Stimulated activated CD8-positive, alpha-beta memory T cell treated with anti-CD3 and anti-CD28 coated beads, Interleukin-7, amount 100 ng/mL, for 4 hours (primary cell): ENCODE measurements at regions not wholly inside any gene's neighbourhood (a gene's known extent, or its start where the extent isn't known, plus 50 kb on each side); places are given as distances from the start of the nearest gene placed in this dataset.
"Not testable (repeated sequence)": the region's sequence is repeated elsewhere in the genome, so short reads cannot be mapped to it uniquely, and the experiment has no call there.

Source experiments
- DNase-seq, 2 donors: peaks; one replicate each; pipeline ENCODE4 v3.0.0-alpha.2; 2020; ENCODE audit warnings: low read depth in 2 of 2

- no peak for DNase-seq
Measured at GRCh38 chr5:110242950-110243349, 483.5 kb downstream of the TMEM232 start.

DNA sequence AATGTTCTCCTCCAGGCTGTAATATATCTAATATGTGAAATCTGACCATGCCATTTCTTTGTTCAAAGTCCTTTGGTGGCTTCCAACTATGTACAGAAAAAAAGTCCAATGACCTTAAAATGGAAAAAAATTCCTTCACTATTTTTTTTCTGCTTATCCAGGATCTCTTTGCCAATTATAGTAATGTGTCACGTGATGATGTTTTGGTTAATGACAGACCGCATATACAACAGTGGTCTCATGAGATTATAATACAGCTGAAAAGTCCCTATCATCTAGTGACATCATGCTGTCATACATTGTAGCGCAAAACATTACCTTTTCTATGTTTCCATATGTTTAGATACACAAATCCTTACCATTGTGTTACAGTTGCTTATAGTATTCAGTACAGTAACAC lies 477.6 kb downstream of the TMEM232 start:
- no peak for DNase-seq

GRCh38 chr5:110250355-110250754 lies 476.1 kb downstream of the TMEM232 start:
- no peak for DNase-seq

GRCh38 chr5:110250755-110251154 lies 475.7 kb downstream of the TMEM232 start:
- DNase-seq = no peak

- DNase-seq = no peak
Measured at GRCh38 chr5:110251366-110251765, 475.1 kb downstream of the TMEM232 start.

DNA sequence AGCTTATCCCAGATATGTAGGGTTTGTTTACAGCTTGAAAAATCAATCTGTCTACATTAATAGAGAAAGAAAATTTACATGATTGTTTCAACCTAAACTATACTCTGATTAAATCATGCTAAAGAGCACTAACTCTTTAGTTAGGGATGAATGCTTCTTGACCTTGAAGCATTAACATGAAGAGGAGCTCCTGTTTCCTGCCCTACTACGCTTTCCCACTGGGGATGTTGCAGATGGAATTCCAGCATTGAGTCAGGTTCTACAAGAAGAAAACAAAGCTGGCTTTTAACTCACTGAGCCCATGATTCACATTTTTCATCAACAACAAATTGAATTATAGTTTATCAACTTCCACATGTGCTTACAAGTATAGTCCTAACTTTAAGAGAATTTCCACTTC lies 471.3 kb downstream of the TMEM232 start:
- DNase-seq = no peak

DNA sequence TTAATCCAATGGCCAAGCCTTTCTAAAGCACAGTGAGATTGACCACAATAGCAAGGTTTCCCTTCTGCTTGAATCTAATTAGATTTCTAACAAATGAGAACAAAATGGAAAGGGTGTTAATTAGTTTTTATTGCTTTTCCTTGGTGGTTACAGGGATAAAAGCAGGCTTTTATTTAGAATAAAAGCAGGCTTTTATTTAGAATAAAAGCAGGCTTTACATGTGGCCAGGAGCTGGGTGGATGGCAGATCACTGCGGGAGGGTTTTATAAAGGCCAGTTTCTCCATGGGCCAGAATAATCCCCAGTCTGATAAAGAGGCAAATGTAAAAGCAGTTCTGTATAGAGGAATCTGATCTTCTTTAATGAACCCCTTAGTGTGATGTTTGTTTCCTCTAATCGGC lies 470.2 kb downstream of the TMEM232 start:
- DNase-seq = no peak

- DNase-seq = no peak
Measured at GRCh38 chr5:110257971-110258370, 468.5 kb downstream of the TMEM232 start.

- DNase-seq = no peak
Measured at GRCh38 chr5:110258460-110259216, 467.8 kb downstream of the TMEM232 start.

- no peak for DNase-seq
Measured at GRCh38 chr5:110262749-110263148, 463.7 kb downstream of the TMEM232 start.

DNA sequence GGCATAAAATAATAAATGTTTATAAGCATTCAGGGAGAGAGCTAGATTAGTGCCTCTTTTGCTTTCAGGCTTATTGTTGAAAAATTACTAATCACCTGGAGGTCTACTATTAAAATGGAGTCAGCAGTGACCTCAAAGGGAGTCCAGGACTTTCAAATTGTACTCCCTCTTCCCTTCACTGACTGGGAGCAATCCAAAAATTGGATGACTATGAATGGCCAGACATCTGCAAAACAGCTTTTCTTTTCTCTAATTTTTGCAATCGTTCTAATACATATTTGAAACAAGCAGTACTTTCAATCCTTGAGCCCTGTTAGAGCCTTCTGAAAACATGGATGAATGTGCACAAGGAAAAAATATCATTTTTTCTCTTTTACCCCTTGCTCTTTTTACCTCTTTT lies 461.8 kb downstream of the TMEM232 start:
- no peak for DNase-seq

DNA sequence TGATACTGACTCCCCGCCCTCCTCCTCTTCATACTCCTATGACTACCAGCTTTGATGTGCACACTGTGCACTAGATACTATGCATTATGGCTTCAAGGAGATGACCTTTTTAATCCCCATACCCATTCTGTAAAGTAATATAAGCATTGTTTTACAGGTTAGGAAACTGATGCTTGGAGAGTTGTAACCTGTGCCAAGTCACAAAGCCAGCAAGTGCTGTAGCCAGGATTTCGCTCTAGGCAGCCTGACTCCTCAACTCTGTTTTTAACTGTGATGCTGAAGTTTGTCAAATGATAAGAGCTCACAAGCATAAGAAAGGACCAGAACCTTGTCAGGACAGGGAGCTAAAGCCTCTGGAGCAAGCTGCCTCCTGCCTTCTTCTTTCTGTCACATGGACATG lies 461.3 kb downstream of the TMEM232 start:
- DNase-seq = no peak

DNA sequence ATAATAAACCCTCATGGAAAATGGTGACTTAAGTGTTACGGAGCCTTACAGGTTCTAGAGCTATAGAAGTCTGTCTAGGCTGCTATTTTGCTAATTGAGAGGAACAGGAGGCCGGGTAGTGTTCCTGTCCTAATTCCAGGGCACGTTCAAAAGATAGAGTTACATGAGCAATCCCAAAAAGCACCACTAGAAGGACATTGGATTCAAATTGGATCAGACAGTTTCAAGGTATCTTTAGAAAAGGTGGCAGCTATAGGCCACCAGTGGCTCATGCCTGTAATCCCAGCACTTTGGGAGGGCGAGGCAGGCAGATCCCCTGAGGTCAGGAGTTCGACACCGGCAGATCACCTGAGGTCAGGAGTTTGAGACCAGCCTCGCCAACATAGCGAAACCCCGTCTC lies 458.8 kb downstream of the TMEM232 start:
- no peak for DNase-seq

DNA sequence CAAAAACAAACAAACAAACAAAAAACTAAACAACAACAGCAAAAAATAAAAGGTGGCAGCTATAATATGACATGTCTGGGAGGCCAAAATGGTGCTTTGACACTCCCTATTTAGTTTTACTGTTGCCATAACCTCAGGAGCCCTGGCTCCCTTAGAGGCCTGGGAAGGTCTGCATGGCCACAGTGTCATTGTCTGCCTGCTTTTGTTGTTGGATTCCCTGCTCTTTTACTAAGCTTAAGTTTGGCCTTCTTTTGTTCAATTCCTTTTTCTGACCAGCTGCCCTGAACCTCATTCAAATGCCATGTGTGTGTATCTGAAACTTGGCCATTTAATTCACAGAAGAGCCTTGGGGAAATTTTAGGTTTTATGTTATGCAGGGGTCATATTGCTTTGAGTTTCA lies 458.2 kb downstream of the TMEM232 start:
- DNase-seq = no peak

- no peak for DNase-seq
Measured at GRCh38 chr5:110268985-110269384, 457.5 kb downstream of the TMEM232 start.

DNA sequence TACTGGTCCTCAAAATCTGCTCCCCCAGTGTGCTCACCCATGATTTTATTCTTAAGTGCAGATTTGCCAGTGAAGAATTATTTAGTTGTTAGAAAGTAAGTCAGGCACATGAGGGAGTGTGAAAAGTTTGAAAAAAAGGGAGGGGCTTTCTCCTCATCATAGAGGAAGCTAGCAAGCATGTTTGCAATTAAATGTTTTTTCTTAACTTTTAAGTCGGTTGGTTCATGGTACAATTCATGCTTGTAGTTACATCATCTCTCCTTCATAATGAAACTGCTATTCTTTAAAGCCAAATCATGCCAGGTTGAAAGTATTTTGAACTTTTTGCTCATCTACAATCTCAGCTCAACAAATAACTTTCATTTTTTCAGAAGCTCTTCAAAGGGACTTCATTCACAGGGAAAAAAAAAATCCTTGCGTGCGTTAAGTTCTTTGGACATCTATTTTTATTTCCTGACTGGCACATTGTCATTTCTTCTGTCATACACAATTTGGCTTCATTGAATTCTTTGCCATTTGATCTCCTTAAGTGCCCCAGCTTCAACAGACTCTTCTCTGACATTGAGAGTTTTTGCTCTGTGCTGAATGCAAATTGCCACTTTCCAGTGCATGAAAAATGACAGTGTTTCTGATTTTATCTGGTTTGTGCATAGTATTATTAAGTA lies 456.9 kb downstream of the TMEM232 start:
- no peak for DNase-seq

DNA sequence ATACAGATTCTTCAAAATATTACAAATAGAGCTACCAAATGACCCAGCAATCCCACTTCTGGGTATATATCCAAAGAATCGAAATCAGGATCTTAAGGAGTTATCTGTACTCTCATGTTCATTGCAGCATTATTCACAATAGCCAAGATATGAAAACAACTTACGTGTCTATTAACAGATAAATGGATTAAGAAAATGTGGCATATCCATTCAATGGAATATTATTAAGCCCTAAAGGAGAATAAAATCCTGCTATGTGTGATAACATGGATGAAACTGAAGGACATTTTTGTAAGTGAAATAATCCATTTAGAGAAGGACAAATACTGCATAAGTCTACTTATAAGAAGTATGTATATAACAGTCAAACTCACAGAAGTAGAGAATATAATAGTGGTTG lies 450.6 kb downstream of the TMEM232 start:
- no peak for DNase-seq

GRCh38 chr5:110278449-110278848 lies 448.0 kb downstream of the TMEM232 start:
- DNase-seq = not testable (repeated sequence)

DNA sequence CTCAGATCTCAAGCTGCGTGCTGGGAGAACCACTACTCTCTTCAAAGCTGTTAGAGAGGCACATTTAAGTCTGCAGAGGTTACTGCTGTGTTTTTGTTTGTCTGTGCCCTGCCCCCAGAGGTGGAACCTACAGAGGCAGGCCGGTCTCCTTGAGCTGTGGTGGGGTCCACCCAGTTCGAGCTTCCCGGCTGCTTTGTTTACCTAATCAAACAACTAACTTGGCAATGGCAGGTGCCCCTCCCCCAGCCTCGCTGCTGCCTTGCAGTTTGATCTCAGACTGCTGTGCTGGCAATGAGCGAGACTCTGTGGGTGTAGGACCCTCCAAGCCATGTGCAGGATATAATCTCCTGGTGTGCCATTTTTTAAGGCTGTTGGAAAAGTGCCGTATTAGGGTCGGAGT lies 442.4 kb downstream of the TMEM232 start:
- DNase-seq = not testable (repeated sequence)

GRCh38 chr5:110288766-110289511 lies 437.5 kb downstream of the TMEM232 start:
- DNase-seq = no peak

- no peak for DNase-seq
Measured at GRCh38 chr5:110289512-110289810, 437.0 kb downstream of the TMEM232 start.

DNA sequence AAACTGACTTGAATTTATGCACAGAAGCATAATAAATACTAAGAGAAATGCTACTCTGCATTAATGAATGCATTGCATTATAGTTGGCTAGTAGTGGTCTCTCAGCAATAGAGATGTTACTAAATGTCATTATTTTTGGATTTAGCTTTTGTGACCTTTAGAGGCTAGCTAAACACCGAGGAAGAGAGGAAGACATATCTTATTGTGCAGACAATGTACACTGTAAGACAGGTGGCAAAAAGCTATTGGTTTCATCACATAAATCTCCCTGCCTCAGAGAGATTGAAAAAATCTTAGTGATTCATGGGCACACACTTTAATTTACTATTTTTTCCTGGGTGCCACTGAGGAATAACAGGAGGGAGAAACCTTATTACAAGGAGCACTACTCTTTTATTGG lies 435.9 kb downstream of the TMEM232 start:
- DNase-seq = no peak

DNA sequence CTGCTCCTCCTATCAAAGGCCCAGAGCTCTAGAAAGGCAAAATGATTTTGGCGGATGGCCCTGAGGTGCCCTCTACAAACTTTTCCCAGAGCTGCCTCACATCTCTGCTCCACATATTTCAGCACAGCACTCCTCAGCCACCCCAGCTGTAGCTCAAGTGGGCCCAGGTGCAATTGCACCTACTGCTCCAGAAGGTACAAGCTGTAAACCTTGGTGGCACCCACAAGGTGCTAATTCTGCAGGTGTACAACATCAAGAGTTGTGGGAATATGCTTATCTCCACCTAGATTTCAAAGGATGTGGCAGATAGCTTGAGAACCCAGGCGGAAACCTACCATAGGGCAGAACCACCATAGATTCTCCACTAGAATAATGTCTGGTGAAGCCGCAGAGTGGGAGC lies 432.2 kb downstream of the TMEM232 start:
- no peak for DNase-seq
